ELF-1 (cell line): ENCODE measurements at regions not wholly inside any gene's neighbourhood (a gene's known extent, or its start where the extent isn't known, plus 50 kb on each side); places are given as distances from the start of the nearest gene placed in this dataset.
A peak's percentile ranks its signal among the peaks of the same experiment; 100 is the strongest.
"Not testable (repeated sequence)": the region's sequence is repeated elsewhere in the genome, so short reads cannot be mapped to it uniquely, and the experiment has no call there.

Experiments
- DNase-seq: peaks from one replicate; pipeline ENCODE4 v3.0.0-alpha.2; 2016; ENCODE audit warnings: low read depth, low spot score

GRCh38 chr2:4047961-4048891 is 344.9 kb downstream of the DCDC2C start:
- no peak for DNase-seq

- DNase-seq = no peak
Measured at GRCh38 chr2:4049463-4049862, 346.1 kb downstream of the DCDC2C start.

DNA sequence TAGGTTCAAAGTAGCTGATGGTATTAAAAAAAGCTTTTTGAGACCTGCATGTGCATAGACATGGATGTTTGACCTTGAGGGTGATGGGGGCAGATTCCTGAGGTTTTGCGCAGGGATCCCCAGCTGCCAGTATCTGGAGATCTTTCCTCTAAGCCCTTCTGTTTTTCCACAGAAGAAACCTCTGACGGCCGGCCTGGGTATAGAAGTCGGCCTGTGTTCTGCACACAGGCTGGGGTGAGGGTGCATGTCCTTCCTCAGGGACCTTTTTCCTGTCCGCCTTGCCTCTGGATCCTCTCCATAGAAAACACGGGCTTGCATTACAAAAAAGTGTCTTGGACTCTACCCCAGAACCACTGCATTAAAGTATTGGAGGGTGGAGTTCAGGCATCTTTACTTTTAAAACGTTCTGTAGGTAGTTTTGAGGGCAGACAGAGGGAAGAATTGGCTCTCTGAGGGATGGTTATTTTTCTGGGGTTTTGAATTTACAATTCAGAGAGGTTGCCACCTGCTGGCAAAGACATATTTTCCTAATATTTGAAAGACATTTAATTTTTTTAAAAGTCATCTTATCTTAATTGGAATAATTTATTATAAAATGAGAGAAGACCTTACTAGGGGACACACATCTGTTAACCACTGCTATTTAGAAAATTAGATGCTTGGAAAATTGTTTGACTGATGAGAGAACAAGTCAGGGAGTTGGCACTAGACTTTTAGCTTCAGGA is 350.6 kb downstream of the DCDC2C start:
- no peak for DNase-seq

- DNase-seq = no peak
Measured at GRCh38 chr2:4066217-4066616, 362.8 kb downstream of the DCDC2C start.

GRCh38 chr2:4073026-4073569 is 369.7 kb downstream of the DCDC2C start:
- DNase-seq = no peak

DNA sequence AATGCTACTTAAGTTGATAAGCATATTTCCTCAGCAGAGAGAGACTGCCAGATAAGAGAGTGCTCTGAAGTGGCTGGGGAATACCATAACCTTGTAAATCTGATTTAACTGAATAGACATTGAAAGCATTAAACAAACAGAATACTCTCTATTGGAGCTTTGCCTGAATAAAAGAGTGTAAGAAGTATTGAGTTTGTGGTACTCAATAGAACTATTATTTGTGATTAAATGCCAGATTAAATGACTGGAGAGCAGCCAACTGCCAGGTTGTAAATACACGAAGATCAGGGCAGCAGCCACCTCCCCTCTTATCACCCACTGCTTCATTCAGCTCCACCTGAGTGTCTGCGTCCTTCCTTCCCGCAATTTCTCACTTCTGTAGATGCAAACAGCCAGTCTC is 373.6 kb downstream of the DCDC2C start:
- DNase-seq = no peak

DNA sequence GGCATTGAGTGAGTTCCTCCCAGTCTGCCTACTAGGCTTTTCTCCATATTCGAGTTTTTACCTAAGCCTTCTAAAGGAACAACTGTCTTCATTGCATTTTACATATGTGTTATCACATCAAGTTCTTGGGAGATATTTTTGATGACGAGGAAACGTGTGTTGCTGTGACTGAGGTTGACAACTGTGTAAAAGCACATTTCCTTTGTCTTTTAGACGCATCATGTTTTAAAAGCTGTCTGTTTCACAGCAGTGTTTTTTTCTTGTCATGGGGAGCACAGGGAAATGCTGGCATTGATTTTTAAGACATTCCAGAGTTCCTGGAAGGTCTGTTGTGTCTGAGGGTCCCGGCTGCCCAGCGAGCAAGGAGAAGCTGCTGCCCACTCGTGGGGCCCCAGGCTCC is 381.8 kb downstream of the DCDC2C start:
- DNase-seq = no peak

DNA sequence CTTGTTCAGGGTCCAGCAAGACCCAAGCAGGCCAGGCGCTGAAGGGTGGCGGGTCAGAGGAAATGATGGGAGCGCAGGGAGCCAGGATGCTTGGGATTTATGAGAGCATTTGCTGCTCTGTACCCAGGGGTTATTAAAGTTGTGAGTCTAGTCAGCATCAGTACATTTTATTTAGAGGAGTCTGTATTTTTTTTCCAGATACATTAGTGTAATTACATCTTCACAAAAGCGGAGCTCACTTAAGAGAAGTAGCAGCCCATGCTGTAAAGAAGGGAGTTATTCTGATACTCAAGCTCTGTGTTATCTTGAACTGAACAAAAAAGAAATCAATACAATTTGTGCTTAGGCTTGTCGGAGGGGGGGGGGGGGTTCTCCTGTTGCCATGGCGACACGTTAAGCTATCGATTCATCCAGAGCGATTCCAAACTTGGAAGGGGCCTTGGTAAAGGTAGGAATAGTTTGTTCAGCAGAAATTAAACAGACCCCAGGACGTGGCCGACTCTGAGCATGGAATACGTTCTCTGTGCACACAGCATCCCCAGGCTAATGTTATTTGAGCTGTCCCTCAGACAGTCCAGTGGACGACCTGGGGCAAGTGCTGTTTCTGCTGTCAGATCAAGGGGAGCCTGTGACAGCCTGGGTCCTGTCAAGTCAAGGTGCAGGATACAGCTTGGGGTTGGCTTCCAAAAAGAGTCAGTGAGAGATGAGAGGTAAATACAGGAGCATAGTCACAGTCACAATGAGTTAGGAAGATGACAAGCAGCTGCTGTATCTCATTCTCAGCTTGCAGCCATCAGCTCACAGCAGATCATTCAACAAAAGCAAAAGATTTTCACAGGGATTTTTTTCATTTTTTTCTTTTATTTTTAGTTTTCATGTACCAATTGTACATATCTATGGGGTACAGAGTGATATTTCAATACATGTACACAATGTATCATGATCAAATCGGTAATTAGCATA is 387.6 kb downstream of the DCDC2C start:
- DNase-seq = peak; percentile 44

DNA sequence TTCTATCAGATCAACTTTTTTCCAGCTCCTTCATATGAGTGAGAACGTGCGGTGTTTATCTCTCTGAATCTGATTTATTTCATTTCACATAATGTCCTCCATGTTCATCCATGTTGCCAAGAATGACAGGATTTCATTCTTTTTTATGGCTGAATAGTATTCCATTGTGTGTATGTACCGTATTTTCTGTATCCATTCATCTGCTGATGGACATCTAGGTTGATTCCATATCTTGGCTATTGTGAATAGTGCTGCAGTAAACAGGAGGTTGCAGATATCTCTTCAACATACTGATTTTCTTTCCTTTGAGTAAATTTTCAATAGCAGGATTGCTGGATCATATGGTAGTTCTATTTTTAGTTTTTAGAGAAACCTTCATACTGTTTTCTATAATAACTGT is 388.5 kb downstream of the DCDC2C start:
- DNase-seq = no peak

DNA sequence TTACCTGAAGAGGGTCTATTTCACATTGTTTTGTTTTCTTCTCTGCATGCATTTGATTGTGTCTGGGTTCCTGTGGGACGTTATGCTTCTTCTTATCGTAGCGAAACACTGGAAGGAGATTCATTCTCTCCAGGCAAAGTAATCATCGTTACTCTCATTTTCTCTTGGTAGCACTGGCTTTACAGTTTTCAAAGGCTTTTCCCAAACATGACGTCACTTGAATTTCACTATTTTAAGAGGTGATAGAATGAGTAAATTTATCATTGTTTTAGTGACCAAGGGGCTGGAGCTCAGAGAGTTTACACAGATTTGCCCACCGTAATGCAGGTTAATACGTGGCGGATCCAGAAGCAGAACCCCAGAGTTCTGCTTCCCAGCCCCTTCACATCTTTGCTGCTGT is 391.4 kb downstream of the DCDC2C start:
- no peak for DNase-seq

DNA sequence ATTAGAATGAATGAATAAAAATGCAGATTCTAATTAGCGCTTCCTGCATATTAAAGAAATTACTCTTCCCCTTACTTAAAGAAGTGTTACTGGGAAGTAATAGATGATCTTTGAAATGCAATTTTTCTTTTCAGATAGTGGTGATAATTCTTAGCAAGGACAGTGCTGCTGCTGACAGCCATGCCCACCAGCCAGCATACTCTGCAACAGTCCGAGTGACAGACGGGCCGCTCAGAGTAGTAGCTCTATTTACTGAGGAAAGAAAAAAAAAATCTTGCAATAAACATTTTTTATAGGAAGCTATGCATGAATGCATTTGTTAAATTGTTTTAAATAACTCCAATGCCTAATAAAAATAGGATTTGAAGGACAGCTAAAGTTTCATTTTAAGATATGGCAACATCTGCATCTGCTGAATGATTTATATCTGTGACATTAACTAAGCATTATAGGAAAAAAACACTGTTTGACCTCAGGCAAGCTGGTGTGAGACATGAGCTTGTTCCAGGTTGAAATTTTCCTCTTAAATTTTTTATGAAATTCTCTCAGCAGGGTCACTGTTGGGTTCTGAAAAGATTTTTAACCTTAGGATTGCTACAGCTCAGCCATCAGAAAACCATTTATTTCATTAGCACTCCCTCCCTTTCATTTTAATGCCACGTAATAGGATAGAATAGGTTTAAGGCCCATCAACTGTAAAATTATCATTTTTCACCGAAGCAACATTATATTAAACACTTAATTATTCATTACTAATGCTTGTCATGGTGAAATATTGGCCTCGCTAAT is 393.8 kb downstream of the DCDC2C start:
- no peak for DNase-seq

DNA sequence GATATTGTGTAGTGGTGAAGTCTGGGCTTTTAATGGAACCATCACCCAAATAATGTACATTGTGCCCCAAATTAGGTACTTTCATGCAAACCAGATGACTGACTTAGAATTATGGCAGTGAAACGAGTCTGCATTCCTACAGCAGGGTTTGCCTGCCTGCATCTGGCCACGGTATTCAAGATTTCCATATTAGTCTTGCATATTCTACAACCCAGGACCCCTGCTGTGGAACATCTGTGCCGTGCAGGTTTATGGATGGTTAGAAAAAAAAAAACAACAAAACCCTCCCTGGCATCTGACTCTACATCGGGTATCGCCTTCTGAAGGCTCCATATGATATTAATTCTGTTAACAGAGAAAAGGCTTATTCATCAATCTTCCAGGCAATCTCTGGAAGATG is 394.8 kb downstream of the DCDC2C start:
- no peak for DNase-seq

DNA sequence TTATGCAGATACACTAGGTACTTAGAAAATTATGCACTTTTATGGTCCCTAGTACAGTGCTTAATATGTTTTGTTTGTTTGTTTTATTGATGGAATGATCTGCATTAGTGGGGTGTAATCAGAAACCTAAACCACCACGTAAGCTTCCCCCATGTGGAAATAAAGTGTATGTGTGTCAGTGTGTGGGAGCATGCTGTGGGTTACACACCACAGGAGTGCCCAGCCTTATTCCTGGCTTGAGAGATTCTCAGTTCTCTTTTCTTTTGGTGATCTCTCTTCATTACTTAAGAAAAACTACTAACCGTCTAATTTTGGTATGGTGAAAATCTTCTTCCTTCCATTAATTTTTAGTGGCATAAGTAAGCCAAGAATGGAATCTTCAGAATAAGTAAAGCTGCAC is 398.6 kb downstream of the DCDC2C start:
- DNase-seq = no peak

GRCh38 chr2:4107179-4107578 is 403.8 kb downstream of the DCDC2C start:
- DNase-seq = no peak

GRCh38 chr2:4110273-4110672 is 406.9 kb downstream of the DCDC2C start:
- DNase-seq = peak; percentile 10

GRCh38 chr2:4115435-4115834 is 412.1 kb downstream of the DCDC2C start:
- DNase-seq = not testable (repeated sequence)

- DNase-seq = no peak
Measured at GRCh38 chr2:4122726-4123125, 419.4 kb downstream of the DCDC2C start.

DNA sequence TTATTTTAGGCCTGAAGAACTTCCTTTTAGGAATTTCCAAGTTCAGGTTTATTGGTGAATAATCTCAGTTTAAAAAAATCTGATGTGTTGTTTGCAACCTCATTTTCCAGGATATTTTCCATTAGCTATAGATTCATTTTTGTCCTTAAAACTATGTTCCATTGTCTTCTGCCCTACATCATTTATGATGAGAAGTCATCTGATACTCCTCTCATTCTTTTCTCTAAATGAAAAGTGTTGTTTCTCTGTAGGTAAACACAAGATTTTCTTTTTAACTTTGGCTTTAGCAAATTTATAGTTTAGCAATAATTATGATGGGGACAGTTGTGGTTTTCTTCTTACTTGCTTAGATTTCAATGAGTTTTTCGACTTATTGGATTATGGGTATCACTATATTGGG is 427.3 kb downstream of the DCDC2C start:
- no peak for DNase-seq

DNA sequence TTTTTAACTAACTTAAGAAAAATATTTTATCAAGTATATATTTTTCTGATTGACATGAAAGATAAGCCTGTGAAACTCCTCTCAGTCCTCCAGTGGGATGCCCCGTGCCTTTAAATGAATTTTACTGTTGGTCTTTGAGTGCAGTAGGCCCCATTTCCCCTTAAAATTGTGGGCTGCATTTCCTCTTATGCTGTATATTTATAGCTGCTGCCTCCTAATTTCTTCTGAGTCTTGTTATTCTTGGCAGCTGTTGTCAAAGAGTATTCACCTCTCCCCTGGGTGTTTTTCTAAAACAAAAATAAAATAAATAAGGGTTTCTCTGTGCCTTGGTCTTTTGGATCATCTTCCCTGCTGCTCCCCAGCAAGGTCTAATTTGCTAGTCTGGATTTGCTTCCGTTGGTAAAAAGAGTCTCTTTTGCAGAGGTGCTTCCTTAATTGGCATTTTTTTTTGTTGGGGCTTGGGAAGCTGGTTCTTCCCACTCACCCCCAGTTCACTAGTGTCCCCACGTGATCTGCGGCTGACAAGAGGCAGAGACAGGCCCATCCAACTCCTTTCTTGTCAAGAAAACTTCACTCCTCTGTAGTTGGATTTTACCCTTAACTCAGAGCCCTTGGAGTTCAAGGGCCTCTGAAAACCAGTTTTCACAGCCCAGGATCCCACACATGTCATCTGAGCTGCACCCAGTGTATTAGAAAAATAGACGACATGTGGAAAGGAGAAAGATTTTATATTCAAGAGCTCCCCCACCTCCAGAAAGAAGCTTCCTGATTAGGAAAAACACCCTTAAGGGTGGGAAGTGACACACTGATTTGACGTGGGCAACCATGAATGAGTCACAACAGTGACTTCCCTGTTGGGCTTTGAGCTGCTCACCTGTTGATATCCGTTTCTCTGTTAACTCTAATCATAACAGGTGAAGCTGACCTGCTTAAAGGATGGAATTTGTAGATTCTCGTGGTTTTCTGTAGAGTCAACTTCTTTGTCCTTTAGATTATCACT is 431.5 kb downstream of the DCDC2C start:
- DNase-seq = no peak
